SK-N-SH (cell line): ENCODE measurements at regions not wholly inside any gene's neighbourhood (a gene's known extent, or its start where the extent isn't known, plus 50 kb on each side); places are given as distances from the start of the nearest gene placed in this dataset.

Experiments used
- CTCF ChIA-PET: fragments of 300-600, 350-600 bp; formaldehyde crosslinking; extraction: SDS; loops from one replicate; lab custom pipeline; 2021; lab: Yijun Ruan, JAX
- POLR2A ChIA-PET: fragments of 350-600 bp; sonication (Branson Sonifier 250); formaldehyde crosslinking; extraction: SDS; loops from one replicate; lab custom pipeline; 2020; ENCODE audit warnings: antibody characterized with exemption, inconsistent platforms; lab: Yijun Ruan, JAX
- DNase-seq: peaks from one replicate; pipeline ENCODE4 v3.0.0; 2012
- H2AFZ ChIP-seq: fragments of 200-600 bp; sonication (generic); 2 replicates; pipeline ENCODE4 v1.8.1; 2016; ENCODE audit warnings: antibody characterized with exemption, mild to moderate bottlenecking, low read depth
- H3F3A ChIP-seq: fragments of 200-600 bp; sonication (generic); replicated peaks from 2 replicates; pipeline ENCODE3; 2016; ENCODE audit warnings: antibody characterized with exemption, mild to moderate bottlenecking; ENCODE audit not compliant: insufficient read depth
- H3K27ac ChIP-seq, 2 experiments: fragments of 200-500 bp in 1 of 2; fragments of 200-600 bp in 1 of 2; sonication (Bioruptor generic) in 1 of 2; sonication (generic), shearing (Covaris generic) in 1 of 2; 2 replicates each; pipeline versions ENCODE4 v1.5.1 to v1.6.1; 2014 to 2016; ENCODE audit warnings: low read depth in 2 of 2, inconsistent platforms in 1 of 2, low read length in 1 of 2, mild to moderate bottlenecking in 1 of 2, mixed read lengths in 1 of 2
- H3K27me3 ChIP-seq: fragments of 200-600 bp; sonication (generic), shearing (Covaris generic); 2 replicates; pipeline ENCODE4 v1.6.1; 2016; ENCODE audit warnings: mixed run types; ENCODE audit not compliant: insufficient read depth
- H3K36me3 ChIP-seq, 2 experiments: fragments of 200-500 bp in 1 of 2; fragments of 200-600 bp in 1 of 2; sonication (Bioruptor generic) in 1 of 2; sonication (generic) in 1 of 2; replicated peaks in 1 of 2; 2 replicates each; pipeline versions ENCODE3 to v1.5.1; 2014 to 2016; ENCODE audit warnings: low read length in 1 of 2, mild to moderate bottlenecking in 1 of 2; ENCODE audit not compliant: insufficient read depth in 2 of 2, control insufficient read depth in 1 of 2
- H3K4me1 ChIP-seq, 2 experiments: fragments of 200-500 bp in 1 of 2; fragments of 200-600 bp in 1 of 2; sonication (Bioruptor generic) in 1 of 2; sonication (generic), shearing (Covaris generic) in 1 of 2; 2 replicates each; pipeline versions ENCODE4 v1.5.1 to v1.6.1; 2014 to 2016; ENCODE audit warnings: low read depth in 1 of 2, low read length in 1 of 2, mixed run types in 1 of 2; ENCODE audit not compliant: insufficient read depth in 2 of 2, control insufficient read depth in 1 of 2
- H3K4me2 ChIP-seq: fragments of 200-600 bp; sonication (generic), shearing (Covaris generic); 2 replicates; pipeline ENCODE4 v1.6.1; 2017; ENCODE audit warnings: mixed run types
- H3K4me3 ChIP-seq, 2 experiments: fragments of 200-500 bp in 1 of 2; fragments of 200-600 bp in 1 of 2; sonication (Bioruptor generic) in 1 of 2; sonication (generic), shearing (Covaris generic) in 1 of 2; 2 replicates each; pipeline versions ENCODE4 v1.5.1 to v1.8.1; 2014 to 2016; ENCODE audit warnings: low read depth in 2 of 2, inconsistent platforms in 1 of 2, low read length in 1 of 2, mild to moderate bottlenecking in 1 of 2, mixed read lengths in 1 of 2, moderate library complexity in 1 of 2
- H3K79me2 ChIP-seq: fragments of 200-600 bp; sonication (generic); 2 replicates; pipeline ENCODE4 v1.8.1; 2017; ENCODE audit warnings: mild to moderate bottlenecking; ENCODE audit not compliant: insufficient read depth
- H3K9ac ChIP-seq: fragments of 200-600 bp; sonication (generic); 2 replicates; pipeline ENCODE4 v1.6.1; 2017; ENCODE audit warnings: mixed run types
- H3K9me2 ChIP-seq: fragments of 200-600 bp; sonication (generic); 2 replicates; pipeline ENCODE4 v1.6.1; 2017; ENCODE audit warnings: mixed run types
- H3K9me3 ChIP-seq: fragments of 200-600 bp; sonication (generic); 2 replicates; pipeline ENCODE4 v1.6.1; 2017; ENCODE audit warnings: mixed run types, mild to moderate bottlenecking, moderate library complexity
- H4K20me1 ChIP-seq: fragments of 200-600 bp; sonication (generic); 2 replicates; pipeline ENCODE4 v1.6.1; 2017; ENCODE audit warnings: mild to moderate bottlenecking, mixed run types; ENCODE audit not compliant: insufficient read depth
- CHD2 ChIP-seq: fragments of 150-350 bp; IDR thresholded peaks from 2 replicates; pipeline ENCODE4 v1.6.1; 2018; ENCODE audit warnings: low read length; ENCODE audit not compliant: partially characterized antibody
- EZH2phosphoT487 ChIP-seq: fragments of 200-600 bp; sonication (generic); IDR thresholded peaks from 2 replicates; pipeline ENCODE4 v1.6.1; 2017; ENCODE audit warnings: low read depth, mixed run types, mild to moderate bottlenecking, antibody characterized with exemption, moderate library complexity, borderline replicate concordance
- FOSL2 ChIP-seq: IDR thresholded peaks from 2 replicates; pipeline ENCODE4 v1.4.0; 2012; ENCODE audit warnings: low read depth, mild to moderate bottlenecking, moderate library complexity, borderline replicate concordance
- FOXJ3 ChIP-seq: sonication (generic); formaldehyde crosslinking; IDR thresholded peaks from 2 replicates; pipeline ENCODE4 v1.5.1; 2020; ENCODE audit warnings: mild to moderate bottlenecking, missing genetic modification reagents
- GATA2 ChIP-seq: sonication (generic); formaldehyde crosslinking; IDR thresholded peaks from 2 replicates; pipeline ENCODE4 v1.5.0; 2020; ENCODE audit warnings: mild to moderate bottlenecking, missing genetic modification reagents
- NFIC ChIP-seq: IDR thresholded peaks from 2 replicates; pipeline ENCODE4 v1.4.0; 2012; ENCODE audit warnings: borderline replicate concordance
- NRF1 ChIP-seq: IDR thresholded peaks from 2 replicates; pipeline ENCODE4 v1.6.1; 2012; ENCODE audit warnings: low read depth, mild to moderate bottlenecking, low read length
- POLR2AphosphoS5 ChIP-seq: IDR thresholded peaks from 2 replicates; pipeline ENCODE4 v1.6.1; 2012; ENCODE audit warnings: low read depth, low read length
- RAD21 ChIP-seq: IDR thresholded peaks from 2 replicates; pipeline ENCODE4 v1.6.1; 2012; ENCODE audit warnings: mild to moderate bottlenecking, low read length
- RCOR1 ChIP-seq: fragments of 150-350 bp; IDR thresholded peaks from 2 replicates; pipeline ENCODE4 v1.6.1; 2017; ENCODE audit warnings: antibody characterized with exemption, low read length
- RFX5 ChIP-seq: IDR thresholded peaks from 2 replicates; pipeline ENCODE4 v1.6.1; 2012; ENCODE audit warnings: mild to moderate bottlenecking, improper control_type of control experiment, low read length
- RXRA ChIP-seq: IDR thresholded peaks from 2 replicates; pipeline ENCODE4 v1.4.0; 2012; ENCODE audit warnings: low read depth, mild to moderate bottlenecking, borderline replicate concordance
- SIN3A ChIP-seq: IDR thresholded peaks from 2 replicates; pipeline ENCODE4 v1.6.1; 2012; ENCODE audit warnings: low read depth, mild to moderate bottlenecking, low read length, moderate library complexity, borderline replicate concordance
- TCF12 ChIP-seq: IDR thresholded peaks from 2 replicates; pipeline ENCODE4 v1.4.0; 2012
- TEAD4 ChIP-seq: IDR thresholded peaks from 2 replicates; pipeline ENCODE4 v1.4.0; 2012; ENCODE audit warnings: mild to moderate bottlenecking, borderline replicate concordance; ENCODE audit not compliant: insufficient read depth
- WGBS: methylation state at CpG from one replicate; pipeline ENCODE4 v1.1.6; 2017; ENCODE audit warnings: low lambda C conversion rate; 5-methylcytosine and 5-hydroxymethylcytosine counted together
- TF ChIP-seq, protein P1 (sequence below): IDR thresholded peaks from 2 replicates; pipeline ENCODE4 v1.6.1; 2012; ENCODE audit warnings: mild to moderate bottlenecking, low read depth, low read length, moderate library complexity
- TF ChIP-seq, protein P2 (sequence below): IDR thresholded peaks from 2 replicates; pipeline ENCODE4 v1.4.0; 2012; ENCODE audit warnings: low read depth
- TF ChIP-seq, protein P3 (sequence below): fragments of 150-350 bp; IDR thresholded peaks from 2 replicates; pipeline ENCODE4 v1.6.1; 2016; ENCODE audit warnings: mild to moderate bottlenecking, low read depth, low read length
- TF ChIP-seq, protein P4 (sequence below): fragments of 200-600 bp; sonication (generic); IDR thresholded peaks from 2 replicates; pipeline ENCODE4 v1.6.1; 2017; ENCODE audit warnings: antibody characterized with exemption, mild to moderate bottlenecking, moderate library complexity
- TF ChIP-seq, protein P5 (sequence below): IDR thresholded peaks from 2 replicates; pipeline ENCODE4; 2012

DNA sequence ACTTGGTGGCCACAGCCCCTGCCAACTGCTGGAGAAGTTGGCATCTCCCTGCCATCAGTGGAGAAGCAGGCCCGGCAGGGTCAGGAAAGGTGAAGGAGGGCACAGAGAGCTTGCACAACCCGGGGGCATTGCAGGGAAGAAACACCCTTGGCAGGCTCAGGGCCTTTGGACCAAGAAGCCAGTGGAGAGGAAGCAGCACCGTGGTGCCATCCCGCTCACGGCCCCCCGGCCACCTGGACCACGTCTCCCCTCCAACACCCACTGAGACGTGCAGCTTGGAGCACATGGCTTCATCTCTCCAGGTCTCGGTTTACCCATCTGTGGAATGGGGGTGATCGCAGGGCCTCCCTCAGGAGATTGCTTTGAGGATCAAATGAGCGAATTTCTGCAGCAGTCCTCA lies 158.1 kb downstream of the RBFOX3 start:
- no peak for TF ChIP-seq RXRA
- TF ChIP-seq, protein P1, sequence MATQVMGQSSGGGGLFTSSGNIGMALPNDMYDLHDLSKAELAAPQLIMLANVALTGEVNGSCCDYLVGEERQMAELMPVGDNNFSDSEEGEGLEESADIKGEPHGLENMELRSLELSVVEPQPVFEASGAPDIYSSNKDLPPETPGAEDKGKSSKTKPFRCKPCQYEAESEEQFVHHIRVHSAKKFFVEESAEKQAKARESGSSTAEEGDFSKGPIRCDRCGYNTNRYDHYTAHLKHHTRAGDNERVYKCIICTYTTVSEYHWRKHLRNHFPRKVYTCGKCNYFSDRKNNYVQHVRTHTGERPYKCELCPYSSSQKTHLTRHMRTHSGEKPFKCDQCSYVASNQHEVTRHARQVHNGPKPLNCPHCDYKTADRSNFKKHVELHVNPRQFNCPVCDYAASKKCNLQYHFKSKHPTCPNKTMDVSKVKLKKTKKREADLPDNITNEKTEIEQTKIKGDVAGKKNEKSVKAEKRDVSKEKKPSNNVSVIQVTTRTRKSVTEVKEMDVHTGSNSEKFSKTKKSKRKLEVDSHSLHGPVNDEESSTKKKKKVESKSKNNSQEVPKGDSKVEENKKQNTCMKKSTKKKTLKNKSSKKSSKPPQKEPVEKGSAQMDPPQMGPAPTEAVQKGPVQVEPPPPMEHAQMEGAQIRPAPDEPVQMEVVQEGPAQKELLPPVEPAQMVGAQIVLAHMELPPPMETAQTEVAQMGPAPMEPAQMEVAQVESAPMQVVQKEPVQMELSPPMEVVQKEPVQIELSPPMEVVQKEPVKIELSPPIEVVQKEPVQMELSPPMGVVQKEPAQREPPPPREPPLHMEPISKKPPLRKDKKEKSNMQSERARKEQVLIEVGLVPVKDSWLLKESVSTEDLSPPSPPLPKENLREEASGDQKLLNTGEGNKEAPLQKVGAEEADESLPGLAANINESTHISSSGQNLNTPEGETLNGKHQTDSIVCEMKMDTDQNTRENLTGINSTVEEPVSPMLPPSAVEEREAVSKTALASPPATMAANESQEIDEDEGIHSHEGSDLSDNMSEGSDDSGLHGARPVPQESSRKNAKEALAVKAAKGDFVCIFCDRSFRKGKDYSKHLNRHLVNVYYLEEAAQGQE, result no peak
- TF ChIP-seq RAD21, result no peak
- TF ChIP-seq, protein P2, sequence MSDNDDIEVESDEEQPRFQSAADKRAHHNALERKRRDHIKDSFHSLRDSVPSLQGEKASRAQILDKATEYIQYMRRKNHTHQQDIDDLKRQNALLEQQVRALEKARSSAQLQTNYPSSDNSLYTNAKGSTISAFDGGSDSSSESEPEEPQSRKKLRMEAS, result no peak
- no peak for TF ChIP-seq NFIC
- TF ChIP-seq TCF12, result no peak
- TF ChIP-seq, protein P3, sequence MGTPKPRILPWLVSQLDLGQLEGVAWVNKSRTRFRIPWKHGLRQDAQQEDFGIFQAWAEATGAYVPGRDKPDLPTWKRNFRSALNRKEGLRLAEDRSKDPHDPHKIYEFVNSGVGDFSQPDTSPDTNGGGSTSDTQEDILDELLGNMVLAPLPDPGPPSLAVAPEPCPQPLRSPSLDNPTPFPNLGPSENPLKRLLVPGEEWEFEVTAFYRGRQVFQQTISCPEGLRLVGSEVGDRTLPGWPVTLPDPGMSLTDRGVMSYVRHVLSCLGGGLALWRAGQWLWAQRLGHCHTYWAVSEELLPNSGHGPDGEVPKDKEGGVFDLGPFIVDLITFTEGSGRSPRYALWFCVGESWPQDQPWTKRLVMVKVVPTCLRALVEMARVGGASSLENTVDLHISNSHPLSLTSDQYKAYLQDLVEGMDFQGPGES, result no peak
- TF ChIP-seq CHD2, result no peak
- TF ChIP-seq, protein P4, sequence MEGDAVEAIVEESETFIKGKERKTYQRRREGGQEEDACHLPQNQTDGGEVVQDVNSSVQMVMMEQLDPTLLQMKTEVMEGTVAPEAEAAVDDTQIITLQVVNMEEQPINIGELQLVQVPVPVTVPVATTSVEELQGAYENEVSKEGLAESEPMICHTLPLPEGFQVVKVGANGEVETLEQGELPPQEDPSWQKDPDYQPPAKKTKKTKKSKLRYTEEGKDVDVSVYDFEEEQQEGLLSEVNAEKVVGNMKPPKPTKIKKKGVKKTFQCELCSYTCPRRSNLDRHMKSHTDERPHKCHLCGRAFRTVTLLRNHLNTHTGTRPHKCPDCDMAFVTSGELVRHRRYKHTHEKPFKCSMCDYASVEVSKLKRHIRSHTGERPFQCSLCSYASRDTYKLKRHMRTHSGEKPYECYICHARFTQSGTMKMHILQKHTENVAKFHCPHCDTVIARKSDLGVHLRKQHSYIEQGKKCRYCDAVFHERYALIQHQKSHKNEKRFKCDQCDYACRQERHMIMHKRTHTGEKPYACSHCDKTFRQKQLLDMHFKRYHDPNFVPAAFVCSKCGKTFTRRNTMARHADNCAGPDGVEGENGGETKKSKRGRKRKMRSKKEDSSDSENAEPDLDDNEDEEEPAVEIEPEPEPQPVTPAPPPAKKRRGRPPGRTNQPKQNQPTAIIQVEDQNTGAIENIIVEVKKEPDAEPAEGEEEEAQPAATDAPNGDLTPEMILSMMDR, result no peak
- no peak for TF ChIP-seq RFX5
- no peak for TF ChIP-seq TEAD4
- no peak for TF ChIP-seq RCOR1
- TF ChIP-seq, protein P5, sequence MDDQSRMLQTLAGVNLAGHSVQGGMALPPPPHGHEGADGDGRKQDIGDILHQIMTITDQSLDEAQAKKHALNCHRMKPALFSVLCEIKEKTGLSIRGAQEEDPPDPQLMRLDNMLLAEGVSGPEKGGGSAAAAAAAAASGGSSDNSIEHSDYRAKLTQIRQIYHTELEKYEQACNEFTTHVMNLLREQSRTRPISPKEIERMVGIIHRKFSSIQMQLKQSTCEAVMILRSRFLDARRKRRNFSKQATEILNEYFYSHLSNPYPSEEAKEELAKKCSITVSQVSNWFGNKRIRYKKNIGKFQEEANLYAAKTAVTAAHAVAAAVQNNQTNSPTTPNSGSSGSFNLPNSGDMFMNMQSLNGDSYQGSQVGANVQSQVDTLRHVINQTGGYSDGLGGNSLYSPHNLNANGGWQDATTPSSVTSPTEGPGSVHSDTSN, result no peak
- TF ChIP-seq FOXJ3 (CRISPR knock-in tag), result no peak
- no peak for TF ChIP-seq EZH2phosphoT487
- TF ChIP-seq GATA2 (CRISPR knock-in tag), result no peak
- no peak for TF ChIP-seq POLR2AphosphoS5
- TF ChIP-seq FOSL2, result no peak
- no peak for TF ChIP-seq SIN3A
- TF ChIP-seq NRF1, result no peak
- WGBS, result 64% methylated on average over 7 of the region's 11 CpGs
- no peak for DNase-seq
- Histone ChIP-seq H3K4me3 (no peak overlapping the region), H3K27ac (no peak overlapping the region), H3K79me2 (no peaks in the 10 kb centered on the region), H2AFZ (no peak overlapping the region), H4K20me1 (no peaks in the 10 kb centered on the region), H3K4me1 (no peaks in the 10 kb centered on the region), H3K4me2 (no peak overlapping the region), H3K27me3 (no peaks in the 10 kb centered on the region), H3K9me3 (no peaks in the 10 kb centered on the region), H3K9me2 (no peaks in the 10 kb centered on the region), H3F3A (no peaks in the 10 kb centered on the region), H3K36me3 (no peaks in the 10 kb centered on the region), H3K9ac (no peak overlapping the region)
- CTCF ChIA-PET, result interaction anchor here (1.1 to 1.3 kb wide), 3 partner anchors 20 to 87 kb away, joined by 3 to 4 read pairs (median 3); no protein-coding TSS in a partner anchor
- POLR2A ChIA-PET, result no interaction called here
